Stomach smooth muscle (tissue), 2 donors: ENCODE measurements at regions not wholly inside any gene's neighbourhood (a gene's known extent, or its start where the extent isn't known, plus 50 kb on each side); places are given as distances from the start of the nearest gene placed in this dataset.
"Not testable (repeated sequence)": the region's sequence is repeated elsewhere in the genome, so short reads cannot be mapped to it uniquely, and the experiment has no call there.

Source experiments
- H3K27ac ChIP-seq: one replicate; pipeline ENCODE4 v1.7.0; 2013; ENCODE audit warnings: mild to moderate bottlenecking, low read length, inconsistent platforms
- H3K27me3 ChIP-seq, 2 donors: one replicate each; pipeline ENCODE4 v1.7.0; 2013; ENCODE audit warnings: low read length in 2 of 2; ENCODE audit not compliant: insufficient read depth in 2 of 2, control insufficient read depth in 1 of 2
- H3K36me3 ChIP-seq, 2 donors: one replicate each; pipeline ENCODE4 v1.7.0; 2013; ENCODE audit warnings: low read length in 2 of 2; ENCODE audit not compliant: control insufficient read depth in 2 of 2, insufficient read depth in 2 of 2
- H3K4me1 ChIP-seq: one replicate; pipeline ENCODE4 v1.7.0; 2013; ENCODE audit warnings: low read length; ENCODE audit not compliant: control insufficient read depth, insufficient read depth
- H3K4me3 ChIP-seq, 2 donors: one replicate each; pipeline ENCODE4 v1.7.0; 2013; ENCODE audit warnings: low read length in 2 of 2
- H3K9ac ChIP-seq, 2 donors: one replicate each; pipeline ENCODE4 v1.7.0; 2013; ENCODE audit warnings: low read length in 2 of 2, mild to moderate bottlenecking in 1 of 2
- H3K9me3 ChIP-seq, 2 donors: one replicate each; pipeline ENCODE4 v1.7.0; 2013; ENCODE audit warnings: low read length in 2 of 2; ENCODE audit not compliant: control insufficient read depth in 2 of 2
- donor health status: healthy.
- donor health status: Pancreatic carcinoma.

DNA sequence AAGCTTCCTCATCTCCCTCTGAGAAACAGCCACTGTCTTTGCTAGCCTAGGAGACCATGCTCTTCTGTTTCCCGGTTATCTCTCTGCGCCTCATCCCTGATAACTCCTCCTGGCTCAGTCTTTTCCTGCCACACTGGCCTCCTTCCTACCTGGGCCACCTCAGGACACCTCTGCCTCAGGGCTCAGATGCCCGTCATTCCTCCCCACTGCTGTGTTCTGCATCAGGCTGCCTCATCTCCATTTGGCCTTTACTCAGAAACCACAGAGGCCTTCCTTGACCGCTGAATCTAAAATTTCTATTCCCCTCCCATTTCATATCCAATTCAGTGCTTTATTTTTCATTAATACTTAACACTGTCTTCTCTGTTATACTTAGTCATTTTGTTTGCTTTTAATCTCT lies 311.0 kb upstream of the RGS6 start:
- no peak overlapping the region for H3K27ac ChIP-seq
- H3K4me3 ChIP-seq, result no peak overlapping the region

DNA sequence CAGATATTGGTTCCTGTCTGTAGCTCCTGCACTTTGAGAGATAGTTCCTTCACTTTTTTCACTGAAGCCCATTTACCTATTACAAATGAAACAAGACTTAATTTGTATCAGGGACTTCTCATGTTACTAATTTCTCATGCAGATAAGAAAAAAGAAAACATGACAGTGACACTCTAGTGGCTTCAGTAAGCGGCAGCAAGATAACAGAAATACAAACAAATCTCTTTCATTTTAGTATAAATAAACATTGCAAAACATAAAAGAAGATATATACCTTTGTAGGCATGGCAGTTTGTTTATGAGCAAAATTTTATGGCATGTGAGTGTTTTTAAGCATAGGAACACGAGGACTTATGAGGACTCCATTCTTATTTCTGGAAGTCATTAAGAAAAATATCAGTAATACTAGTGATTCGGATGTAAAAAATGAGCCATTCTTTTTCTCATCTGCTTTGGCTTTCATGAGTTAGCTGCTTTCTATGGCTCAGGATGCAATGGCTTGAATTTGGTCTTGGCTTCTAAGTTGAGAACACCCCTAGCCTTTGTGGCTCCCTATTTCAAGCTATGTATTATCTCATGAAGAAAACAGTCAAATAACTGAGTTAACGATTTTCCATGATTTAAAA lies 310.1 kb upstream of the RGS6 start:
- Histone ChIP-seq H3K4me3 (no peak overlapping the region), H3K27me3 (no peaks in the 10 kb centered on the region), H3K27ac (no peak overlapping the region), H3K9ac (no peak overlapping the region), H3K4me1 (no peaks in the 10 kb centered on the region), H3K9me3 (no peaks in the 10 kb centered on the region), H3K36me3 (peaks cover 0 to 10% of the 10 kb centered on the region in 2 donors)

More for the DNA sequence above, 311.0 kb upstream of the RGS6 start:
- no peaks in the 10 kb centered on the region for H3K27me3 ChIP-seq
- peaks cover 0 to 10% of the 10 kb centered on the region in 2 donors for H3K36me3 ChIP-seq
- H3K4me1 ChIP-seq, result no peaks in the 10 kb centered on the region
- no peak overlapping the region for H3K9ac ChIP-seq
- H3K9me3 ChIP-seq, result no peaks in the 10 kb centered on the region

DNA sequence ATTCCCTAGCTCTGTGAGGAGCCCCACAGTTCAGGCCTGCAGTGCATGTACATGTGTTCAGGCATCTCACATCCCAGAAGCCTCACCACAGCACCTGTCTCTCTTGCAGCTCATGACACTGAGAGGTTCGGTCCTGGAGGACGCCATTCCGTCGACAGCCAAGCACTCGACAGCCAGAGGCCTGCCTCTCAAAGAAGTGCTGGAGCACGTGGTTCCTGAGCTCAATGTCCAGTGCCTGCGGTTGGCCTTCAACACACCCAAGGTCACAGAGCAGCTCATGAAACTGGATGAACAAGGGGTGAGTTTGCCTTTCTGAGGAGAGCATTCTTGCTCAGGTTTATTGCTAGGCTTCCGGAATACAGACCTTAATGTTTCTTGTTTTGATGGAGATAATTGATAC lies 308.3 kb upstream of the RGS6 start:
- H3K4me1 ChIP-seq, result no peaks in the 10 kb centered on the region
- H3K36me3 ChIP-seq, result peaks cover 0 to 10% of the 10 kb centered on the region in 2 donors
- no peaks in the 10 kb centered on the region for H3K9me3 ChIP-seq
- H3K9ac ChIP-seq, result no peak overlapping the region
- no peaks in the 10 kb centered on the region for H3K27me3 ChIP-seq
- H3K27ac ChIP-seq, result no peak overlapping the region
- H3K4me3 ChIP-seq, result no peak overlapping the region

DNA sequence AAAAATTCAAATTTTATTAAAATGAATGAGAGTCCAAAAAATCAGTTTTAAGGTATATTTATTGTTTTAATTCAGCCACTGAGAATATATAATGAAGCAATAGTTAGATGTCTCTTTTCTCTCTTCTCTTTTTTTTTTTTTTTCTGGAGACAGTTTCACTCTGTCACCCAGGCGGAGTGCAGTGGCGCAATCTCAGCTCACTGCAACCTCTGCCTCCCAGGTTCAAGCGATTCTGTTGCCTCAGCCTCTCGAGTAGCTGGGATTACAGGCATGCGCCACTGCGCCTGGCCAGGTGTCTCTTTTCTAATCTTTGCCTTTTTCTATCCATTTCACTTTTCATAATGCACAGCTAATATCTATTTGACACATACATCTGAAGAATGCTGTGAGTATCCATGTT lies 307.1 kb upstream of the RGS6 start:
- no peaks in the 10 kb centered on the region for H3K27me3 ChIP-seq
- no peaks in the 10 kb centered on the region for H3K4me1 ChIP-seq
- H3K36me3 ChIP-seq, result peaks cover 0 to 10% of the 10 kb centered on the region in 2 donors
- H3K9me3 ChIP-seq, result no peaks in the 10 kb centered on the region
- H3K4me3 ChIP-seq, result no peak overlapping the region
- no peak overlapping the region for H3K9ac ChIP-seq
- no peak overlapping the region for H3K27ac ChIP-seq

DNA sequence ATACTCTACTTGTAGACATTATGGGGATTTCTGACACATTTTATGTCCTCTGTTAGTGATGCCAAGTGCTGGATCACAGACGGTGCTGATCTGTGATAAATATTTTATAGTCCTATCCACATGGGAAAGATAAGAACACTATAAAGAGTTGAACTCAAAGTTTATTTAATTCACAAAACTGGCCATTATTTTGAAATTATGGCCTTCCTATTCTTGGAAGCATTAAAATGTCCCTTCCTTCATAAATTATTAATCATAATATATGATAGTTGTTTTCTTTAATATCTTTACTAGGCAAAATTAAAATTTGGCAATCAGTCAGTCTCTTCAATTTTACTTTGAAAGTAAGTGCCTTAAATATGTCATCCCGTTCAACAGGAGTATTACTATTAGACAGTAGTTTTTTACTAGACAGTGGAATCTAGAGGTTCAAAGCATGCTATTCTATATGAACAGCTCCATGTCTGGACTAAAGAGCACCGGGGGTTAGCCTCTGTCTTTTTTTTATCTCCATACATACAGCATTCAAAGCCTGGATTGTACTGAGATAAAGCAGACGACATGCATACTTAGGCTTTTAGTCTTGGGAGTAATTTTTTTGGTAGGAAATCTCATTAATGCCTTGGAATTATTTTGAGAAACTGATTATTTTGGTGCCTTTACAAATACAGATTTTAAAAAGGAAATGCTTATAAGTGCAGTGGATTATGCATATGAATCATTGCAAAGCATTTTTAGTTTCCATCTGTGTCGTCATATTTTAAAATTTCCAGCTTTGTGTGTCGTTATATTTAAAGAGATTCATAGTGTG lies 306.1 kb upstream of the RGS6 start:
- Histone ChIP-seq H3K4me1 (no peaks in the 10 kb centered on the region), H3K9ac (no peak overlapping the region), H3K27me3 (no peaks in the 10 kb centered on the region), H3K9me3 (no peaks in the 10 kb centered on the region), H3K36me3 (peaks cover 0 to 10% of the 10 kb centered on the region in 2 donors), H3K27ac (no peak overlapping the region), H3K4me3 (no peak overlapping the region)

DNA sequence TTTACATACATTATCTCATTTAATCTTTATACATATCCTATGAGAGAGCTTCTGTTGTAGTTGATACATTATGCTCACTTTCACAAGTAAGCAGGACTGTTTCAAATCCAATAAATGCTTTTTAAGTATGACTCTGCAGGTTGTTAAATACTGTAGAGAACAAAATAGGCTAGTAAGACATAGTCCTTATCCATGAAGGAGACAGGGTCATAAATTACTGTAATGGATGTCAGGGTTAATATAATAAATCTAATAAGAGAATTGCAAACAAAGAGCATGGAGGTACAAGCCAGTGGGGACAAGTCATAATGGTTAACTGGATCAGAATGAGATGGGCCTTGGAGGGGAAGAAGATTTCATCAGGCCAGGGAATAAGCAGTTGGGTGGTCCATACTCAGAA lies 303.8 kb upstream of the RGS6 start:
- no peaks in the 10 kb centered on the region for H3K4me1 ChIP-seq
- H3K9me3 ChIP-seq, result no peaks in the 10 kb centered on the region
- no peak overlapping the region for H3K9ac ChIP-seq
- peaks cover 0 to 5% of the 10 kb centered on the region in 2 donors for H3K36me3 ChIP-seq
- no peak overlapping the region for H3K4me3 ChIP-seq
- no peaks in the 10 kb centered on the region for H3K27me3 ChIP-seq
- H3K27ac ChIP-seq, result no peak overlapping the region

DNA sequence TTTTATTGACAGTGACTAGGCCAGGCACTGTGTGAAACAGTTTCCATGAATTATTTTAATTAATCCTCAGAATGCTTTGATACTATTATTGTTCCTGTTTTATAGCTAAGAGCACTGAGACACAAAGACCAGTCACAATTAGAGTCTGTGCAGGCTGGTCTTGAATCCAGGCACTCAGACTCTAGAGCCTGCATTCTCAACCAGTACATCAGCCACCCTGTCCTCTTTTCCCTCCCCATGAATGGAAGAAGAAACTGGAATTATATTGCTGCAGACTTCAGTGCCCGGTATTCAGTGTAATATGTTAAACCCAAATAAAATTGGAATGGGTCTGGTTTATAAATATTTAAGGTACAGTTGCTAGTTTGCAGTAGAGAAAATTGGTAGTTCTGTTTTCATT lies 303.0 kb upstream of the RGS6 start:
- Histone ChIP-seq H3K4me1 (no peaks in the 10 kb centered on the region), H3K4me3 (no peak overlapping the region), H3K9ac (no peak overlapping the region), H3K27me3 (no peaks in the 10 kb centered on the region), H3K9me3 (no peaks in the 10 kb centered on the region), H3K36me3 (peaks cover 0 to under 1% of the 10 kb centered on the region in 2 donors), H3K27ac (no peak overlapping the region)

DNA sequence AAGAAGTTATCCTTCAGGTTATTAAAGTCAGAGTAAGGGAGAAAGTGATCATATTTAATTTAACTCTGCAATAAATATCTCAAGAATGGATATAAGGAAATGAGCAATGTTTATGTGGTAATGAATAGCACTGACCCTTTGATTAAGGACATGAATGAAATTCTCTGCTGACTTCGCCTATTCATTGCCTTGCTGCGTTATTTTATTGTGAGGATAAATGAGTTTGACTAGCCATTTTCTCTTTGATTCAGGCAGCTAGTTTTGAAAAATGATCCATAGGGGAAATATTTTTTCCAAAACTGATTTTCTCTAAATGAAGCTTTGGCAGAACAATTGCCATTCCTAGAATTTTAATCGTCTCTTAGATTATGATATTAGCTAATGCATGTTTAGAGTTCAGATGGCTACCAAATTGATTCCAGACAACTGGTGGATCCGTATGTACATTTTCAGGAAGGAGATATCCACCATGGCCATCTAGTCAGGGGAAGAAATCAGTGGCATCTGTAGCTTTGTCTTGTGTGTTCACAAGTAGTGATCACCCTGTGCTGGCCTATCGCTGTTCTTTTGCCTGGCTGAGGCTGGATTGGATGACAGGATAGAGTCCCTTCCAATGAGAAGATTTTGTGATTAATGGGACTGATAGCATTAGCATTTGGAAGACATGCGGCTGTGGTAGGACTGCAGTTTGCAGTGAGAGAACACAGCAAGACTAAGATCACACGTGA lies 302.3 kb upstream of the RGS6 start:
- no peak overlapping the region for H3K9ac ChIP-seq
- H3K27ac ChIP-seq, result no peak overlapping the region
- H3K27me3 ChIP-seq, result no peaks in the 10 kb centered on the region
- H3K9me3 ChIP-seq, result no peaks in the 10 kb centered on the region
- no peaks in the 10 kb centered on the region for H3K36me3 ChIP-seq
- no peak overlapping the region for H3K4me3 ChIP-seq
- H3K4me1 ChIP-seq, result no peaks in the 10 kb centered on the region

DNA sequence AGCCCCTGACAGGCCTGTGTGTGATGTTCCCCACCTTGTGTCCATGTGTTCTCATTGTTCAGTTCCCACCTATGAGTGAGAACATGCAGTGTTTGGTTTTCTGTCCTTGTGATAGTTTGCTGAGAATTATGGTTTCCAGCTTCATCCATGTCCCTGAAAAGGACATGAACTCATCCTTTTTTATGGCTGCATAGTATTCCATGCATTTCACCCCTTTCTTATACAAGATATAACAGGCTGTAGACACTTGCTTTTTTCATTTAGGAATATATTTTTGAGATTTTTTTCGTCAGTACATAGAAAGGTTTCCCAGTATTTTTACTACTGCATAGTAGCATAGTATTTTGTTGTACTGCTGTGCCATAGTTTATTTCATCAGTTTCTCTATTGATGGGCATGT lies 301.2 kb upstream of the RGS6 start:
- not testable (repeated sequence) for H3K9me3 ChIP-seq, H3K4me3 ChIP-seq, H3K36me3 ChIP-seq, H3K4me1 ChIP-seq, H3K9ac ChIP-seq, H3K27me3 ChIP-seq, H3K27ac ChIP-seq

DNA sequence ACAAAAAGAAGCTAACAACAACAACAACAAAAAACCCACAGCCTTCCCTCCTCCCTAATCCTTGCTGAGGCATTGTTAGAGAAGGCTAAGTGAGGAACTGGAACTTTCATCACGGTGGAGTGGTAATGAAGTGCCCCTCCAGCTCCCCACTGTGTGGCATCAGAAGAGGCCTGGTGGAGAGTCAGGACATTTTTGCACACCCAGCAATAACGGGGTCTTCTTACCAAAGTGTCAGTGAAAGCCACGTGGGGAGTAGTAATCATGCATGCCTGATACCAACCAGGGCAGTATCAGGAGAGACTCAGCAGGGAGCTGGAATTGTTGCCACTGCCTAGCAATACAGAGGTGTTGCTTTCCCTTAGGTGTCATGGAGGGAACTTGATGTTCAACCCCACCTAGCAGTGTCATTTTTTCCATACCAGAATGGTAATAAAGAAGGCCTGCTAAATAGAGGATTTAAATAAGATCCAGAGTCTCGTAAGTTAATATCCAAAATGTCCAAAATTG lies 299.7 kb upstream of the RGS6 start:
- Histone ChIP-seq H3K9ac (no peak overlapping the region), H3K9me3 (no peaks in the 10 kb centered on the region), H3K36me3 (no peaks in the 10 kb centered on the region), H3K4me3 (no peak overlapping the region), H3K27ac (no peak overlapping the region), H3K27me3 (no peaks in the 10 kb centered on the region), H3K4me1 (no peaks in the 10 kb centered on the region)
